GM21447 (cell line): ENCODE measurements at regions not wholly inside any gene's neighbourhood (a gene's known extent, or its start where the extent isn't known, plus 50 kb on each side); places are given as distances from the start of the nearest gene placed in this dataset.

Experiments
- ATAC-seq: cut with Tn5 transposase; IDR thresholded peaks from one replicate; pipeline ENCODE4 v1.9.1; 2021; ENCODE audit not compliant: unreplicated experiment

DNA sequence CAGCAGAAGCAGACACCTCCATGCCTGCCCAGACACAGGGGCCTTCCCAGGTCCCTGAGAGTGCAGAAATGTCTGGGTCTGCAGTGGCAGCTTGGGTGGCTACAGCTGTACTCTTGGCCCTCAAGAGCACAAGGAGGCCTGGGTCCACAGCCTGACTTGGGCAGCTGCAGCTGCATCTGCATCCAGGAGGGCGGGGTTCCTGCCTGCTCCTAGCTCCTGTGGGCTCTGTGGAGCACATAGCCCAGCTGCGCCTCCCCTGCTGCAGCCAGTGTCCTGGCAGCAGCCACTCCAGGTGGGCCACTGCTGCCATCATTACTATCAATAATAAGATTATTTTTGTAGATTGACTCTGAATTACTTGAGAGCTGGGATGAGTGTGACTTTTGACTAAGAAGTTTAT lies 162.0 kb upstream of the PTCH1 start:
- ATAC-seq = no peak

- no peak for ATAC-seq
Observed at GRCh38 chr9:95670122-95670521, 153.4 kb upstream of the PTCH1 start.

- ATAC-seq = no peak
Observed at GRCh38 chr9:95669253-95669652, 152.5 kb upstream of the PTCH1 start.

DNA sequence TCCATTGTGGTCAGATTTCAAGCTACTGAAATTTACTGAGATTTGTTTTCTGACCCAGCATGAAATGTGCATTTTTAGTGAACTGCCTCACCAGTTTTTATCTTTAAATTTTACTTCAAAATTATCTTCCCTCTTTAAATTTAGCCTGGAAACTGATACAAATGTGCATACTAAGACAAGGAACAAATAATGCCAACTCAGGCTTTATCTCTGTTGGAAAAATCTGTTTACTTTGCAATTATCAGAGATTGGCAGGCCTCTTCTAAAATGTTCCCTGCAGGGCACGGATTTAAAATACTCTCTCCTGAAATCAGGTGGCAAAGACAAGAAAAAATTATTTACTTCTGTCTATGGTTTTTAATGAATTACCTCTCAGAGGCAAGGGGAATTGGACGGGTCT lies 151.0 kb upstream of the PTCH1 start:
- ATAC-seq = no peak

DNA sequence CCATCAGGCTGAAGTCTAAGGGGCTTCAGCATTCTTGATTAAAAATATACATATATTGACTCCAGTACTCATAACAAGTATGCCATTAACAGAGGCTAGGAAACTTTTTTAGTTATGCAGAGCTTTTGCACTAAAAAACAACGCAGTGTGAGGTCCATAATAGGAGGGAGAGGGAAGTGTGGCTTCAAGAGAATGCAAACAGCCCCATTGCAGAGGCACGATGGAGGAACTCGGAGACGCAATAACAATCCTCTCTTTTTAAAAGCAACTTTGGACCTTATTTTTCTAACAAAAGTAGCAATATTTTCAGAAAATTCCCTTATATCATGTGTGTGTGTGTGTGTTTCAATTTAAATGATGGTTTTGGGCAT lies 150.0 kb upstream of the PTCH1 start:
- ATAC-seq = no peak

DNA sequence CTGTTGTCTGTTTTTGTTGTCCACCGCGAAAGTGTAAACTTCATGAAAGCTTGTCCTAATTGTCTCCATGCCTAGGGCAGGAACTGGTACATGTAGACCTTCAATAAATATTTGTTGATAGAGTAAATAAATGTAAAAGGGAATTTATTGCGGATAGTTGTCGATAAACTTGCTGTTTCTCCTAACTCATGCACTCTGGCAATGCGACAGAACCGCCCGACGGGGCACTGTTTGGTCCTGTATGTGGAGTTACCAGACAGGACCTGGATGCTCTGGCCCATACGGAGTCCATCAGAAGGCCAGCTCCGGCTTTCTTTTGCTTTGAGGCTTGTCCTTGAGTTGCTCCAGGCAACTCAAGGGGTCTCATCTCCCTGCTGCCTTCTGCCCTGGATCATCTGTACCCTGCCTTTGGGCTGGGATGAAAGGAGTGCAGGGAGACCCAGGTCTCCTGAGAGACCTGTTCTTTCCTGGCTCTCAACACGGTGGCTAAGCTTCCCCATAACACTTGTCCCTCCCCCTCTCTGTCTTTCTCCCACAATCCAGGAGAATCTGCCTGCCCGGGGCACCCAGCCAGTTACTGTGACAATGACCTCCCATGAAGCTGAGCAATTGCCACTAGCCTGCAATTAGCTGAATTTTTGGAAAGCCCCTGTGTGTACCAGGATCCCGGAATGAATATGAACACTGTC lies 149.5 kb upstream of the PTCH1 start:
- no peak for ATAC-seq

GRCh38 chr9:95653246-95653645 lies 136.5 kb upstream of the PTCH1 start:
- ATAC-seq = no peak

GRCh38 chr9:95650720-95651119 lies 133.9 kb upstream of the PTCH1 start:
- ATAC-seq = no peak

- ATAC-seq = no peak
Observed at GRCh38 chr9:95649801-95650213, 133.0 kb upstream of the PTCH1 start.

- ATAC-seq = no peak
Observed at GRCh38 chr9:95648225-95648624, 131.5 kb upstream of the PTCH1 start.

DNA sequence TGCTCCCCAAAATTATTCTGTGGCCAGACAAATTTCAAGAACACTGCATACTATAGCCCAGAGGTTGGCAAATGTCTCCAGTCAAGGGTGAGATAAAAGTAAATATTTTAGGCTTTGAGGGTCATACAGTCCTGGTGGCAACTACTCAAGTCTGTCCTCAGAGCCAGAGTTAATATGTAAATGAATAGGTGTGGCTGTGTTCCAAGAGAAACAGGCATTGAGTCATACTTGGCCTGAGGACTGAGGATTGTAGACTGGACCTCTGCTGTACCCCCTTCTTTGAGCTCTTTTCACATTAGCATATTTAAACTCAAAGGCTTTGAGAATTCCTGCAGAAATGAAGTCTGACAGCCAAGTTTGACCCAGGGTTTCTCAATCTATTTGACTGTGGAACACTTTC lies 129.2 kb upstream of the PTCH1 start:
- ATAC-seq = no peak

DNA sequence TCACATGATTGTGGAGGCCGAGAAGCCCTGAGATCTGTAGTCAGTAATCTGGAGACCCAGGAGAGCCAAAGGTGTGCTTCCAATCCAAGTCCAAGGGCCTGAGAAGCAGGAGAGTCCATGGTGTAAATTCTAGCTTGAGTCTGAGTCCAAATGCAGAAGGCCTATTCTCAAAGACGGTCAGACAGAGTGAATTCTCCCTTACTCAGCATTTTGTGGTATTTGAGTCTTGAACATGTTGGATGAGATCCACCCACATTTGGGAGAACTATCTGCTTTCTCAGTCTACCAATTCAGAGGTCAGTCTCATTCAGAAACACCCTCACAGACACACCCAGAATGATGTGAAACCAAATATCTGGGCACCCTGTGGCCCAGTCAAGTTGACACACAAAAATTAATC lies 128.8 kb upstream of the PTCH1 start:
- ATAC-seq = no peak

- ATAC-seq = no peak
Observed at GRCh38 chr9:95644377-95644776, 127.6 kb upstream of the PTCH1 start.

GRCh38 chr9:95643619-95644018 lies 126.8 kb upstream of the PTCH1 start:
- no peak for ATAC-seq

- ATAC-seq = no peak
Observed at GRCh38 chr9:95642189-95642588, 125.4 kb upstream of the PTCH1 start.

- ATAC-seq = no peak
Observed at GRCh38 chr9:95641586-95641985, 124.8 kb upstream of the PTCH1 start.

DNA sequence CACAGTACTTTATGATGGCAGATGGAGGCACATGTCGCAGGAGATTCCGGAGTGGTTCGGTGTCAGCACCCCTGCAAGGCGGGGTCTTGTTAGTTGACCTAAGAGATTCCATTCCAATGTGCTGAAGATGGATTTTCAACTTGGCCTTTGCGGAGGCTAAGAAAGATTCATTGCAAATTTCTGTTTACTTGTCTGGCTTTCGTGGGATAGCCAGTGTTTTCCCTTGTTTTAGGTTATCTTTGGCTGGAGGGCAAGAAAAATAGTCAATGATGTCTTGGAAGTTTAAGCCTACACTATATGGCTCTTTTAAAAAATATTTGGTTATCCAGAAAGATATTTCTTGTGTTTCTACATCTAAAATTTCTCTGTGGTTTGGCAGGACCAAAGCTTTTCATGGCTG lies 123.6 kb upstream of the PTCH1 start:
- no peak for ATAC-seq

DNA sequence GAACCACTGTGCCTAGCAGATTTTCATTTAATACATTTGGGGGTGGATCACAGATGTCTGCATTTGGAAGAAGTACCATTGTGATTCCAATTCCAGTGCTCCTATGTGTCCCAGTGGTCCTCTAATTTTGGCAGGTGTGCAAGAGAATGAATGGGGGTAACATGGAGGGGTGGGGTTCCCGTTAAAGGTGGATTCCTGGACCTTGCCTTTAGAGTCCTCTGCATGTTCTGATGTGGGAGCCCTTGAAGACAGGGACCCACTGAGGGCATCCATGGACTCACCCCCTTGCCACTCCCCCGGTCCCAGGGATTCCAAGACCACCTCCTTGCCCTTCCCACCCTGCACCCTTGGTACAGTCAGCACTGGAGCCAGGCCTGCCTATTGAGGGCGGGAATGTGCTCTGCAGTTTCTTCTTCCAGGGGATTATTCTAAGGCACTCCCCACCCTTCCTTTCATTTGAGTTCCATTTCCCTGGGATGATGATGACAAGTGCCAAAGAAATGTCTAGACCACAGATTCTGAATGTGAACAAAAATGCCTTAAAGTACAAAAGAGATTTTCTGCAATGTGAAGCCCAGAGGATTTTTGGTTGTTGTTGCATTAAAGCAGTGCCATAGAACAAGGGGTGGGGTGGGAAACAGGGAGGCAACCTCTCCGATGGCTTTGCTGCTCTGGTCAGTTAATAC lies 119.4 kb upstream of the PTCH1 start:
- ATAC-seq = no peak

- no peak for ATAC-seq
Observed at GRCh38 chr9:95634536-95634935, 117.8 kb upstream of the PTCH1 start.

- no peak for ATAC-seq
Observed at GRCh38 chr9:95634114-95634513, 117.3 kb upstream of the PTCH1 start.

DNA sequence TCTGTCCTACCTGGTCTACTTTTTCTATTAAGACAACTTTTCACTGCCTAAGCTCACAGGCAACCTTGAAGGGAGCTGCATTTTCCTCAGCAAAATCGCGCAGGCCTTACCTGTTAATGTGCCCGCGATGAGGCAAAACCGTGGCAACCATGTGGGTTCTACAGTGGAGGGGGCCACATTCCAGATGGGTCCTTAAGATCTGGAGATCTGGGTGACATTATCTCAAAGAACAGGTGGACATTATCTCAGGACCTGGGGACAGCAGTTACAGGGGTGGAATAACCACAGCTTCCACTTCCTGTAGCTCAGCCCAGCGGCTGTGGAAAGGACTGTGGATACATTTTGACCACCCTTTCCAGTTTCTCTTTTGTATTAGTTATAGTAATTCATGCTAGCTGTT lies 112.8 kb upstream of the PTCH1 start:
- ATAC-seq = no peak

- no peak for ATAC-seq
Observed at GRCh38 chr9:95627802-95628201, 111.0 kb upstream of the PTCH1 start.
